GM06990 (cell line): ENCODE measurements at regions not wholly inside any gene's neighbourhood (a gene's known extent, or its start where the extent isn't known, plus 50 kb on each side); places are given as distances from the start of the nearest gene placed in this dataset.

Experiments
- DNase-seq: peaks from one replicate; pipeline ENCODE4 v3.0.0-alpha.2; 2011; ENCODE audit not compliant: insufficient read length; ENCODE audit errors: extremely low read depth
- H3K27me3 ChIP-seq: replicated peaks from 2 replicates; pipeline ENCODE4 v1.6.0; 2011; ENCODE audit warnings: low read length; ENCODE audit not compliant: control insufficient read depth, insufficient read depth
- H3K36me3 ChIP-seq: 2 replicates; pipeline ENCODE4 v1.5.1; 2011; ENCODE audit warnings: low read length; ENCODE audit not compliant: control insufficient read depth, insufficient read depth
- H3K4me3 ChIP-seq: replicated peaks from 2 replicates; pipeline ENCODE4 v1.5.1; 2011; ENCODE audit warnings: low read depth, mild to moderate bottlenecking, control low read depth, low read length
- TF ChIP-seq, protein P1 (sequence below): IDR thresholded peaks from 2 replicates; pipeline ENCODE4 v1.5.1; 2011; ENCODE audit warnings: low read length, control low read depth, mild to moderate bottlenecking, inconsistent platforms; ENCODE audit not compliant: insufficient read depth, poor library complexity, severe bottlenecking

DNA sequence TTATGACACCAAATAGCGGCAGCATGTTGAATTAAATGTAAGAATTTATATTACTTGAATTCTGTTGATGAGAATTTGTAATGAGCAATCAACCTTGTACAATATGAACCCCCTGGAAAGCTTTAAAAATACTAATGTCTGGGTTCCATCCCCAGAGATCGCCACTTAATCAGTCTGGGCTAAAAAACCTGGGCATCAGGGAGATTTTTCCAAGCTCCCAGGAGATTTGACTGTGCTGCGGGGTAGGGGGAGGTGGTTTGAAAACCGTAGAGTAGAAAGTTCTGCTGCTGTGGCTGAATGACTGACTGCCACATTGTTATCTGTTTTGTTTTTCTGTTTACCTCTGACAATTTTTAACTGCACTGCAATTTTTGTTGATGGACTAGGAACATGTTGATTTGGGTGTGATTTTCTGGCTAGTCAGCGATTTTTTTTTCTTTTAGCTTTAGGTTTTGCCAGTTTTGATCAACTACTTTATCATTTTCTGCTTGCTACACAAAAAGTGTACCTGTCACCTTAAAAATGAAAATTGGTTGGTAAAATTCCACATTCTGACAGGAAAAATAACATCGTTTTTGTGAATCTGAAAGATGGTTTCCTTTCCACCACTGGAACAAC is 79.3 kb downstream of the PCTP start:
- Histone ChIP-seq H3K36me3 (no peaks in the 10 kb centered on the region), H3K4me3 (no peak overlapping the region), H3K27me3 (no peaks in the 10 kb centered on the region)
- DNase-seq, result no peak
- TF ChIP-seq, protein P1, sequence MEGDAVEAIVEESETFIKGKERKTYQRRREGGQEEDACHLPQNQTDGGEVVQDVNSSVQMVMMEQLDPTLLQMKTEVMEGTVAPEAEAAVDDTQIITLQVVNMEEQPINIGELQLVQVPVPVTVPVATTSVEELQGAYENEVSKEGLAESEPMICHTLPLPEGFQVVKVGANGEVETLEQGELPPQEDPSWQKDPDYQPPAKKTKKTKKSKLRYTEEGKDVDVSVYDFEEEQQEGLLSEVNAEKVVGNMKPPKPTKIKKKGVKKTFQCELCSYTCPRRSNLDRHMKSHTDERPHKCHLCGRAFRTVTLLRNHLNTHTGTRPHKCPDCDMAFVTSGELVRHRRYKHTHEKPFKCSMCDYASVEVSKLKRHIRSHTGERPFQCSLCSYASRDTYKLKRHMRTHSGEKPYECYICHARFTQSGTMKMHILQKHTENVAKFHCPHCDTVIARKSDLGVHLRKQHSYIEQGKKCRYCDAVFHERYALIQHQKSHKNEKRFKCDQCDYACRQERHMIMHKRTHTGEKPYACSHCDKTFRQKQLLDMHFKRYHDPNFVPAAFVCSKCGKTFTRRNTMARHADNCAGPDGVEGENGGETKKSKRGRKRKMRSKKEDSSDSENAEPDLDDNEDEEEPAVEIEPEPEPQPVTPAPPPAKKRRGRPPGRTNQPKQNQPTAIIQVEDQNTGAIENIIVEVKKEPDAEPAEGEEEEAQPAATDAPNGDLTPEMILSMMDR, result no peak

GRCh38 chr17:55830699-55831471 is 80.0 kb downstream of the PCTP start:
- TF ChIP-seq, protein P1, result no peak
- no peak overlapping the region for H3K4me3 ChIP-seq
- DNase-seq, result no peak
- no peaks in the 10 kb centered on the region for H3K36me3 ChIP-seq
- H3K27me3 ChIP-seq, result no peaks in the 10 kb centered on the region

DNA sequence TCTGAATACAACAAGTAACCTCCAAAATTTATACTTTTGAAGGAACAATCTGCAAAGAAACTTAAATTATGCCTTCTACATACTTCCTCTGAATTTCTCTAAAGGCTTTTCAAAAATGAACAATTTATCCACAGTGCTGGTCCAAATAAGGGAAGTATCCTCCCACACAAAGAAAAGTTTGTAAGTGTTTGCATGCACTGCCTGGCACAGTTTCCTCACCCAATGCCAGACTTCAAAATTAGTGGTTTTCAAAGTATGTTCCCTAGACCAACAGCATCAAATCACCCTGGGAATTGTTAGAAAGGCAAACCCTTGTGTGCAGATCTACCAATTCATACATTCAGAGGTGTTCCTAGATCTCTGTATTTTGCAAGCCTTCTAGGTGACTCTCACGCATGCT is 82.5 kb downstream of the PCTP start:
- TF ChIP-seq, protein P1, result no peak
- no peak overlapping the region for H3K4me3 ChIP-seq
- no peaks in the 10 kb centered on the region for H3K27me3 ChIP-seq
- H3K36me3 ChIP-seq, result no peaks in the 10 kb centered on the region
- no peak for DNase-seq

DNA sequence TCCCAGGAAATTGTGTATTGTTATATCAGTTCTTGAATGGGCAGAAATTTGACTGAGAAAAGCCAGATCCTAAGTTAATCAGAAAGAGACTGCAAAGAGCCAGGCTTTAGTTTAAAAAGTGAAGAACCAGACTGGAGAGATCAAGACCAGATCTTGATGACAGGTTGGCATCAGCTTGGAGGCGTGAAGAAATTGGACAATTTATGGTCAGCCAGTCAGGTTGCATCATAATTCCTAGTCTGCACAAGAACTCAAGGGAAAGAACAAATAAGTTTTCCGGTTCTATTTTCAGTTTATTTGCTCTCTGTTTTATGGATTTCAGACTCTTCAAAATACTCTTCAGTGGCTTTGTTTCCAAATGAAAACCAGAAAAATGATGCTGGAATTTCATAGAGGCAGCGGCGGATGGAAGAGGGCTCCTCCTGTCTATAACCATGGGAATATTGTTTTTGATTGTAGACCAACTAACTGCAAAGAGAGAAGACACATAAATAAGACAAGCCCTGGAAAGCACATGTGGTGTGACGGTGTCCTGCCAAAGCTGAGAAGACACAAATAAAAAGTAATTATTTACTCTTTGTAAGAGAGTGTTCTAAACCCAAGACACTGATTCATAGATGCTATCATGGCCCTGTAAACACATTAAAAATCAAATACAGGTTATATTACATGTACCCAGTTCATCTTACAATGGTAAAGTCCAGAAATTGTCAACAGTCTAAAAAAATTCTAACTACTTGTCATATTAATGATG is 91.7 kb downstream of the PCTP start:
- H3K27me3 ChIP-seq, result no peaks in the 10 kb centered on the region; the same call in 1 of the 2 replicates
- TF ChIP-seq, protein P1, result no peak
- no peak overlapping the region for H3K4me3 ChIP-seq
- no peak for DNase-seq
- H3K36me3 ChIP-seq, result no peaks in the 10 kb centered on the region

DNA sequence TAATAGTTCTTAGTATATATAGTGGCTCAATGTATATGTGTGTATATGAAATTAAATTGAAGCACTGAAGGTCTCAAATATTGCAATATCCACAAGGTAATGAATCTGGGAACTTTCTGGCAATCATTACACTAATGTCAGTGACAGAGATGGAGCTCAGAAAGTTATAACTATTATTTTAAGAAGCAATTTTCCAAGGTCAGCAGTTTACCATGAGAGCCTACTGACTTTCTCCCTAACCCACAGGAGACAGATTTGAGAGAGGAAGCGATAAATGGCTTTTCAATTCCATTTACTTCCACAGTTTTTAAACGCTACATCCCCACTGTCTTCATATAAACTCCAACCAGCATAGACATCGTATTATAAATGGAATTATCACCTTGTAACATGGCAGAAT is 92.9 kb downstream of the PCTP start:
- TF ChIP-seq, protein P1, result no peak
- no peak for DNase-seq
- Histone ChIP-seq H3K36me3 (no peaks in the 10 kb centered on the region), H3K4me3 (no peak overlapping the region), H3K27me3 (no peaks in the 10 kb centered on the region; the same call in 1 of the 2 replicates)
